Neural cell (in vitro differentiated cells): ENCODE measurements at regions not wholly inside any gene's neighbourhood (a gene's known extent, or its start where the extent isn't known, plus 50 kb on each side); places are given as distances from the start of the nearest gene placed in this dataset.

Experiments
- H2AFZ ChIP-seq: fragments of 200-600, 300-800 bp; sonication (generic), shearing (Covaris generic); 2 replicates; pipeline ENCODE4 v1.6.0; 2014; ENCODE audit warnings: low read depth, mild to moderate bottlenecking, antibody characterized with exemption, low read length, moderate library complexity
- H3F3A ChIP-seq: fragments of 200-600 bp; shearing (Covaris generic); 2 replicates; pipeline ENCODE4 v1.6.1; 2016; ENCODE audit warnings: mild to moderate bottlenecking, moderate library complexity, mixed read lengths, antibody characterized with exemption, low read length; ENCODE audit not compliant: insufficient read depth, poor library complexity, severe bottlenecking
- H3K27ac ChIP-seq: fragments of 200-600, 300-800 bp; sonication (generic), shearing (Covaris generic); 2 replicates; pipeline ENCODE4 v1.5.1; 2014; ENCODE audit warnings: mild to moderate bottlenecking, low read length, moderate library complexity
- H3K27me3 ChIP-seq: fragments of 300-800, 200-600 bp; sonication (generic), shearing (Covaris generic); 2 replicates; pipeline ENCODE4 v1.6.0; 2014; ENCODE audit warnings: mild to moderate bottlenecking, low read depth, low read length, moderate library complexity; ENCODE audit not compliant: insufficient read depth
- H3K36me3 ChIP-seq: fragments of 300-800, 200-600 bp; sonication (generic), shearing (Covaris generic); 2 replicates; pipeline ENCODE4 v1.5.1; 2014; ENCODE audit warnings: mild to moderate bottlenecking, antibody characterized with exemption, low read length, moderate library complexity; ENCODE audit not compliant: insufficient read depth
- H3K4me2 ChIP-seq: fragments of 300-800, 200-600 bp; sonication (generic), shearing (Covaris generic); 2 replicates; pipeline ENCODE4 v1.6.0; 2014; ENCODE audit warnings: mild to moderate bottlenecking, low read length
- H3K4me3 ChIP-seq: fragments of 300-800, 200-600 bp; sonication (generic), shearing (Covaris generic); 2 replicates; pipeline ENCODE4 v1.5.1; 2014; ENCODE audit warnings: mild to moderate bottlenecking, low read length, moderate library complexity
- H3K79me2 ChIP-seq: fragments of 200-600 bp; shearing (Covaris generic); replicated peaks from 2 replicates; pipeline ENCODE4 v1.6.0; 2014; ENCODE audit warnings: mild to moderate bottlenecking, low read length, moderate library complexity; ENCODE audit not compliant: insufficient read depth
- H3K9ac ChIP-seq: fragments of 300-800, 200-600 bp; sonication (generic), shearing (Covaris generic); 2 replicates; pipeline ENCODE4 v1.6.1; 2016; ENCODE audit warnings: mild to moderate bottlenecking, low read length, mixed read lengths
- H3K9me2 ChIP-seq: fragments of 200-600 bp; shearing (Covaris generic); 2 replicates; pipeline ENCODE4 v1.6.1; 2016; ENCODE audit warnings: mild to moderate bottlenecking, low read length, mixed read lengths; ENCODE audit not compliant: insufficient read depth
- H3K9me3 ChIP-seq: fragments of 200-600, 300-800 bp; sonication (generic), shearing (Covaris generic); 2 replicates; pipeline ENCODE4 v1.6.1; 2016; ENCODE audit warnings: mild to moderate bottlenecking, mixed run types, low read length, moderate library complexity, mixed read lengths
- H4K20me1 ChIP-seq: fragments of 200-600 bp; shearing (Covaris generic); 2 replicates; pipeline ENCODE4 v1.6.1; 2016; ENCODE audit warnings: mild to moderate bottlenecking, mixed run types; ENCODE audit not compliant: insufficient read depth
- EP300 ChIP-seq: fragments of 450-650 bp; conservative IDR thresholded peaks from 2 replicates; pipeline ENCODE4 v1.6.1; 2014; ENCODE audit warnings: antibody characterized with exemption, mild to moderate bottlenecking, moderate library complexity; ENCODE audit not compliant: poor library complexity, severe bottlenecking
- EZH2 ChIP-seq: fragments of 200-600, 300-800 bp; shearing (Covaris generic), sonication (generic); IDR thresholded peaks from 2 replicates; pipeline ENCODE4 v1.6.1; 2014; ENCODE audit warnings: antibody characterized with exemption, low read length, borderline replicate concordance, mild to moderate bottlenecking; ENCODE audit not compliant: insufficient read depth, poor library complexity, severe bottlenecking
- MXI1 ChIP-seq: fragments of 450-650 bp; conservative IDR thresholded peaks from 2 replicates; pipeline ENCODE4 v1.6.1; 2014; ENCODE audit warnings: antibody characterized with exemption, mild to moderate bottlenecking; ENCODE audit not compliant: poor library complexity, severe bottlenecking
- POLR2AphosphoS5 ChIP-seq: IDR thresholded peaks from 2 replicates; pipeline ENCODE4 v1.6.1; 2012
- RAD21 ChIP-seq: fragments of 450-650 bp; conservative IDR thresholded peaks from 2 replicates; pipeline ENCODE4 v1.6.1; 2014; ENCODE audit warnings: antibody characterized with exemption, mild to moderate bottlenecking, moderate library complexity
- SMC3 ChIP-seq: fragments of 450-650 bp; conservative IDR thresholded peaks from 2 replicates; pipeline ENCODE4 v1.6.1; 2014; ENCODE audit warnings: antibody characterized with exemption, mild to moderate bottlenecking, moderate library complexity; ENCODE audit not compliant: poor library complexity
- TAF1 ChIP-seq: IDR thresholded peaks from 2 replicates; pipeline ENCODE4 v1.6.1; 2012; ENCODE audit warnings: low read depth
- TF ChIP-seq, protein P1 (sequence below): fragments of 450-650 bp; IDR thresholded peaks from 2 replicates; pipeline ENCODE4 v1.5.1; 2014; ENCODE audit warnings: antibody characterized with exemption, mild to moderate bottlenecking, moderate library complexity; ENCODE audit not compliant: poor library complexity, severe bottlenecking
- TF ChIP-seq, protein P2 (sequence below): IDR thresholded peaks from 2 replicates; pipeline ENCODE4 v1.6.1; 2012; ENCODE audit warnings: borderline replicate concordance

GRCh38 chr18:29596959-29597358, 1420.0 kb upstream of the CDH2 start:
- no peak overlapping the region for H3K9ac ChIP-seq
- H4K20me1 ChIP-seq: no peaks in the 10 kb centered on the region
- H3K27me3 ChIP-seq: no peaks in the 10 kb centered on the region
- no peaks in the 10 kb centered on the region for H3K79me2 ChIP-seq
- no peak overlapping the region for H2AFZ ChIP-seq
- no peaks in the 10 kb centered on the region for H3K36me3 ChIP-seq
- no peaks in the 10 kb centered on the region for H3K9me2 ChIP-seq
- H3F3A ChIP-seq: no peaks in the 10 kb centered on the region
- no peak overlapping the region for H3K4me3 ChIP-seq
- TF ChIP-seq TAF1: no peak
- TF ChIP-seq POLR2AphosphoS5: no peak
- TF ChIP-seq, protein P1, sequence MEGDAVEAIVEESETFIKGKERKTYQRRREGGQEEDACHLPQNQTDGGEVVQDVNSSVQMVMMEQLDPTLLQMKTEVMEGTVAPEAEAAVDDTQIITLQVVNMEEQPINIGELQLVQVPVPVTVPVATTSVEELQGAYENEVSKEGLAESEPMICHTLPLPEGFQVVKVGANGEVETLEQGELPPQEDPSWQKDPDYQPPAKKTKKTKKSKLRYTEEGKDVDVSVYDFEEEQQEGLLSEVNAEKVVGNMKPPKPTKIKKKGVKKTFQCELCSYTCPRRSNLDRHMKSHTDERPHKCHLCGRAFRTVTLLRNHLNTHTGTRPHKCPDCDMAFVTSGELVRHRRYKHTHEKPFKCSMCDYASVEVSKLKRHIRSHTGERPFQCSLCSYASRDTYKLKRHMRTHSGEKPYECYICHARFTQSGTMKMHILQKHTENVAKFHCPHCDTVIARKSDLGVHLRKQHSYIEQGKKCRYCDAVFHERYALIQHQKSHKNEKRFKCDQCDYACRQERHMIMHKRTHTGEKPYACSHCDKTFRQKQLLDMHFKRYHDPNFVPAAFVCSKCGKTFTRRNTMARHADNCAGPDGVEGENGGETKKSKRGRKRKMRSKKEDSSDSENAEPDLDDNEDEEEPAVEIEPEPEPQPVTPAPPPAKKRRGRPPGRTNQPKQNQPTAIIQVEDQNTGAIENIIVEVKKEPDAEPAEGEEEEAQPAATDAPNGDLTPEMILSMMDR: no peak
- TF ChIP-seq, protein P2, sequence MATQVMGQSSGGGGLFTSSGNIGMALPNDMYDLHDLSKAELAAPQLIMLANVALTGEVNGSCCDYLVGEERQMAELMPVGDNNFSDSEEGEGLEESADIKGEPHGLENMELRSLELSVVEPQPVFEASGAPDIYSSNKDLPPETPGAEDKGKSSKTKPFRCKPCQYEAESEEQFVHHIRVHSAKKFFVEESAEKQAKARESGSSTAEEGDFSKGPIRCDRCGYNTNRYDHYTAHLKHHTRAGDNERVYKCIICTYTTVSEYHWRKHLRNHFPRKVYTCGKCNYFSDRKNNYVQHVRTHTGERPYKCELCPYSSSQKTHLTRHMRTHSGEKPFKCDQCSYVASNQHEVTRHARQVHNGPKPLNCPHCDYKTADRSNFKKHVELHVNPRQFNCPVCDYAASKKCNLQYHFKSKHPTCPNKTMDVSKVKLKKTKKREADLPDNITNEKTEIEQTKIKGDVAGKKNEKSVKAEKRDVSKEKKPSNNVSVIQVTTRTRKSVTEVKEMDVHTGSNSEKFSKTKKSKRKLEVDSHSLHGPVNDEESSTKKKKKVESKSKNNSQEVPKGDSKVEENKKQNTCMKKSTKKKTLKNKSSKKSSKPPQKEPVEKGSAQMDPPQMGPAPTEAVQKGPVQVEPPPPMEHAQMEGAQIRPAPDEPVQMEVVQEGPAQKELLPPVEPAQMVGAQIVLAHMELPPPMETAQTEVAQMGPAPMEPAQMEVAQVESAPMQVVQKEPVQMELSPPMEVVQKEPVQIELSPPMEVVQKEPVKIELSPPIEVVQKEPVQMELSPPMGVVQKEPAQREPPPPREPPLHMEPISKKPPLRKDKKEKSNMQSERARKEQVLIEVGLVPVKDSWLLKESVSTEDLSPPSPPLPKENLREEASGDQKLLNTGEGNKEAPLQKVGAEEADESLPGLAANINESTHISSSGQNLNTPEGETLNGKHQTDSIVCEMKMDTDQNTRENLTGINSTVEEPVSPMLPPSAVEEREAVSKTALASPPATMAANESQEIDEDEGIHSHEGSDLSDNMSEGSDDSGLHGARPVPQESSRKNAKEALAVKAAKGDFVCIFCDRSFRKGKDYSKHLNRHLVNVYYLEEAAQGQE: no peak
- TF ChIP-seq EZH2: no peak
- TF ChIP-seq EP300: no peak
- TF ChIP-seq SMC3: no peak
- H3K9me3 ChIP-seq: no peaks in the 10 kb centered on the region
- no peak overlapping the region for H3K4me2 ChIP-seq
- no peak overlapping the region for H3K27ac ChIP-seq

DNA sequence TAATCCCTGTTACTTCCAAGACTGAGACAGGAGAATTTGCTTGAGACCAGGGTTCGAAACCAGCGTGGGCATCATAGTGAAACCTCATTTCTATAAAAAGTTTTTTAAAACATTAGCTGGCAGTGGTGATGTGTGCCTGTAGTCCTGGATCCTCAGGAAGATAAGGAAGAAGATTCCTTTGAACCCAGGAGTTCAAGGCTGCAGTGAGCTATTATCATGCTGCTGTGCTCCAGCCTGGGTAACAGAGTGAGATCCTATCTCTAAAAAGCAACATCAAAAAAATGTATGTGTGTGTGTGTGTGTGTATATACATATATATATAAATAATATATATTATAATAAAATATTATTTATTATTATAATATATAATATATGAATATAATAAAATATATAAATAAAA, 1417.6 kb upstream of the CDH2 start:
- Histone ChIP-seq H3K9me3 (no peaks in the 10 kb centered on the region), H3K79me2 (no peaks in the 10 kb centered on the region), H4K20me1 (no peaks in the 10 kb centered on the region), H2AFZ (no peak overlapping the region), H3K27ac (no peak overlapping the region), H3K4me2 (no peak overlapping the region), H3K9ac (no peak overlapping the region), H3K4me3 (no peak overlapping the region), H3K9me2 (no peaks in the 10 kb centered on the region), H3K27me3 (no peaks in the 10 kb centered on the region), H3F3A (no peaks in the 10 kb centered on the region), H3K36me3 (no peaks in the 10 kb centered on the region)
- TF ChIP-seq EZH2: no peak
- no peak for TF ChIP-seq MXI1
- no peak for TF ChIP-seq EP300
- TF ChIP-seq SMC3: no peak
- TF ChIP-seq POLR2AphosphoS5: no peak
- TF ChIP-seq, protein P2: no peak
- no peak for TF ChIP-seq RAD21
- no peak for TF ChIP-seq TAF1
- TF ChIP-seq, protein P1: no peak
